ENCODE measurements at regions not wholly inside any gene's neighbourhood (a gene's known extent, or its start where the extent isn't known, plus 50 kb on each side); places are given as distances from the start of the nearest gene placed in this dataset.

DNA sequence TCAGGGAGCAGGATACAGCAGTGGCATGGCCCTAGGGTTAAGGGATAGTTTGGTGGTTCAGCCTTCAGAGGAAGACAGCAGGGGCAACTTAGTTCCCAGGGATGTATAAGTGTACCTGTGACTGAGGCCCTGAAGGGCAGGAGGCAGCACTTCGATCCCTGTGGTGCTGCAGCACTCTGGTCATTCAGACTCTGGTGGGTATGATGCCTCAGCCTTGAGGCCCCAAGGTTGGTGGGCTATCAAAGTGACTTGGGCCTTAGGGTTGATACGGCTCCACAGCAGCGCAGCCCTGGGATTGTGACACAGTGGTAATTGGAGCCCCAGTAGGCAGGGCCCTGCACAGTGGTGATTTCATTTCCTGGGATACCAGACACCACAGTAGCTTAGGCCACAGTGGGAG lies 1703.1 kb downstream of the PCDH7 start:
- no peaks in the 10 kb centered on the region for H3K27me3 Mint-ChIP-seq
- DNase-seq: no peak
- no peak overlapping the region for H3K4me3 Mint-ChIP-seq
- no peaks in the 10 kb centered on the region for H3K4me1 Mint-ChIP-seq
- no peak for ATAC-seq
- H3K9me3 ChIP-seq (ENCODE audit: control insufficient read depth, low read length, poor library complexity, severe bottlenecking): no peaks in the 10 kb centered on the region
- H3K36me3 Mint-ChIP-seq (ENCODE audit: low read depth): no peaks in the 10 kb centered on the region
- H3K27ac Mint-ChIP-seq: no peak overlapping the region

GRCh38 chr4:32425243-32425642 lies 1705.1 kb downstream of the PCDH7 start:
- Mint-ChIP-seq H3K27ac (no peak overlapping the region), H3K27me3 (no peaks in the 10 kb centered on the region), H3K4me3 (no peak overlapping the region), H3K36me3 (ENCODE audit: low read depth) (no peaks in the 10 kb centered on the region), H3K4me1 (no peaks in the 10 kb centered on the region)
- no peaks in the 10 kb centered on the region for H3K9me3 ChIP-seq (ENCODE audit: control insufficient read depth, low read length, poor library complexity, severe bottlenecking)
- DNase-seq (no peak), ATAC-seq (no peak)

DNA sequence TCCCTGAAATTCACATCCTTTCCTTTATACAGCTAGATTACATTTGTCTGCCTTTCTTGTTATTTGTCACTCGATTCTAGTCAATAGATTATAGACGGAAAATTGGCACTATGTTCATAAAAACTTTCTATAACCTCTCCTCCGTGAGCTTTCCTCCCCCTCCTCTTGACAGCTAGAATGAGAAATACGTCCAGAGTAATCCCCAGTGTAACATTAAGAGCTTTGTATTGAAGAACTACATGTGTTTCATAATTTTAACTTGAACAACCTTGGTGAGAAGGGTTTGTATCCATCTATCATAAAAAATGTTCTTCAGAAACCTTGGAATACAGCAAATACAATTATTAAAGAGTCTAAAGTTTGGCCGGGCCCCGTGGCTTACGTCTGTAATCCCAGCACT lies 1707.4 kb downstream of the PCDH7 start:
- Mint-ChIP-seq H3K27ac (no peak overlapping the region), H3K4me3 (no peak overlapping the region), H3K27me3 (no peaks in the 10 kb centered on the region), H3K36me3 (ENCODE audit: low read depth) (no peaks in the 10 kb centered on the region), H3K4me1 (no peaks in the 10 kb centered on the region)
- H3K9me3 ChIP-seq (ENCODE audit: control insufficient read depth, low read length, poor library complexity, severe bottlenecking): no peaks in the 10 kb centered on the region
- DNase-seq: no peak
- no peak for ATAC-seq

DNA sequence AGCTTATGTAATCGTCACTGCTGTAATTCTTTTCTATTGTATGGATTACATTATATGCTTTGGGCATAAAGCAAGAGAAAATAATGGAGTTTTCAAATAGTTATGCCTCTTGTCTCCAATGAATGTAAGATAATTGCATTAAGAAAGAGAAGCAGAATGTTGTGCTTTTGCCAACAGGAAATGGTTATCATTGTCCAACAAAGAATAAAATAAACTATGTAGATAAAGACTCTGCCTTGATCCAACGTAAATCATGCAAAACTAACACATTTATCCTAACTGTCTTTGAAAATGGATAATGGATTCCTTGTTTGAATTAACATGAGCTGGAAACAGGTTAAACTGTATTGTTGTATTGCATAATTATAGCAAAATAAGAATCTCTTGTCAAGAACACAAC lies 1709.0 kb downstream of the PCDH7 start:
- Mint-ChIP-seq H3K36me3 (ENCODE audit: low read depth) (no peaks in the 10 kb centered on the region), H3K27ac (no peak overlapping the region), H3K27me3 (no peaks in the 10 kb centered on the region), H3K4me1 (no peaks in the 10 kb centered on the region), H3K4me3 (no peak overlapping the region)
- no peaks in the 10 kb centered on the region for H3K9me3 ChIP-seq (ENCODE audit: control insufficient read depth, low read length, poor library complexity, severe bottlenecking)
- DNase-seq: no peak
- ATAC-seq: no peak

DNA sequence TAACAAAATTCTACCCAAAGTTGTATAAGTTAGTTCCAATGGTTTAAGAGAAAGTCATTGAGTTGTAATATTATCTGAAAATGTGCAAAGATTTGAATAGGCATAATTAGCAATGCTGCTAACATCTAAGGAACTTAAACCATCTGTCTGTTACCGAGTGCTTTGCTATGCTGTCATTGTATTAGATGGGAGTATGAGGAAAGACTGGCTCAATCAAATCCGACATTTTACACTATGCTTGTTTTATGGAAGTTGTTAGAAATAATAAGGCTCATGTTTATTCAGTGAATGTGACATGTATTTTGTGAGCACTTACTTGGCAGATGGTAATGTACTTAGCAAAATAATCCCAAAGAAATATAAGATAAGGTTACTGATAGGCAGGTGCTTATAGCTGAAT lies 1715.1 kb downstream of the PCDH7 start:
- Mint-ChIP-seq H3K27ac (no peak overlapping the region), H3K4me3 (no peak overlapping the region), H3K36me3 (ENCODE audit: low read depth) (no peaks in the 10 kb centered on the region), H3K4me1 (no peaks in the 10 kb centered on the region), H3K27me3 (no peaks in the 10 kb centered on the region)
- no peaks in the 10 kb centered on the region for H3K9me3 ChIP-seq (ENCODE audit: control insufficient read depth, low read length, poor library complexity, severe bottlenecking)
- ATAC-seq (no peak), DNase-seq (no peak)

DNA sequence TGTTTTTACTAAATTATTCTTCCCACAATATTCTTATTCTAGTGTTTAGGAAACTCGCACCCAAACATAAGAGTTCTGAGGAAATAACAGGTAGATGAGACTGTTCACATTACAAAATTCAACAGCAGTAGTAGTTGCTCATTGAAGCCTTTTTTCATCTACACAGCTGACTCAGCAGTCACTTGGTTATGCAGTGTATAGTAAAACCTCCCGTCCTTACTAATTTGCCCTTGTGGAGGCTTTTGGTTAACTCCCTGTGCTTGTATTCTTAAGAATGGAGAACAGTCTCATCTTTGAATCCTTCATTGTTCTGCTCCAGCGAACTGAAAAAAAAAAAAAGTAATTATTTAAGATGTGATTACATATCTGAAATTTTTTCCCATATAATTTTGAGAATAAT lies 1716.6 kb downstream of the PCDH7 start:
- peaks cover 2% of the 10 kb centered on the region for H3K9me3 ChIP-seq (ENCODE audit: control insufficient read depth, low read length, poor library complexity, severe bottlenecking)
- no peaks in the 10 kb centered on the region for H3K36me3 Mint-ChIP-seq (ENCODE audit: low read depth)
- no peak for DNase-seq
- no peaks in the 10 kb centered on the region for H3K27me3 Mint-ChIP-seq
- no peak for ATAC-seq
- no peak overlapping the region for H3K4me3 Mint-ChIP-seq
- H3K27ac Mint-ChIP-seq: no peak overlapping the region
- H3K4me1 Mint-ChIP-seq: no peaks in the 10 kb centered on the region

GRCh38 chr4:32440391-32440790 lies 1720.2 kb downstream of the PCDH7 start:
- DNase-seq: no peak
- no peaks in the 10 kb centered on the region for H3K36me3 Mint-ChIP-seq (ENCODE audit: low read depth)
- no peaks in the 10 kb centered on the region for H3K4me1 Mint-ChIP-seq
- H3K4me3 Mint-ChIP-seq: no peak overlapping the region
- peaks cover 2% of the 10 kb centered on the region for H3K9me3 ChIP-seq (ENCODE audit: control insufficient read depth, low read length, poor library complexity, severe bottlenecking)
- no peaks in the 10 kb centered on the region for H3K27me3 Mint-ChIP-seq
- ATAC-seq: no peak
- H3K27ac Mint-ChIP-seq: no peak overlapping the region

GRCh38 chr4:32454482-32454881 lies 1734.3 kb downstream of the PCDH7 start:
- H3K9me3 ChIP-seq (ENCODE audit: control insufficient read depth, low read length, poor library complexity, severe bottlenecking): no peaks in the 10 kb centered on the region
- Mint-ChIP-seq H3K27me3 (no peaks in the 10 kb centered on the region), H3K4me3 (no peak overlapping the region), H3K4me1 (no peaks in the 10 kb centered on the region), H3K27ac (no peak overlapping the region), H3K36me3 (ENCODE audit: low read depth) (no peaks in the 10 kb centered on the region)
- no peak for ATAC-seq
- no peak for DNase-seq

DNA sequence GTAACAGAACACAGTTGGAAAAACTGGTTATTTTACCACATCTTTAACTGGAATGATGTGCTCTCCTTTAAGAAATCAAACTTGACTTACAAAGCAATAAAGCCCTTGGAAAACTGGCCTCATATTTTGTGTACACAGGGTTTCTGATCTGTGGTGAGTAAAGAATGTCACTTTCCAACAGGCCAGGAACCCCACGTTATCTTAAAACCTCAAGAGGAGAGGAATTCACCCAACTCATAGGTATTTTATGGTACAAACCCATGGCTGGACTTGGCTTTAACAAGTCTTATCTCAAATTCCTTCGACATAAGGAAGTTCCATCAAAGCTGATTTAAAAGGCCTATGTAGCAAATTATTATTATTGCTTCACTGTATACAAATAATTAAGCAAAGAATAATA lies 1735.1 kb downstream of the PCDH7 start:
- Mint-ChIP-seq H3K27ac (no peak overlapping the region), H3K4me1 (no peaks in the 10 kb centered on the region), H3K36me3 (ENCODE audit: low read depth) (no peaks in the 10 kb centered on the region), H3K27me3 (no peaks in the 10 kb centered on the region), H3K4me3 (no peak overlapping the region)
- DNase-seq: no peak
- no peaks in the 10 kb centered on the region for H3K9me3 ChIP-seq (ENCODE audit: control insufficient read depth, low read length, poor library complexity, severe bottlenecking)
- ATAC-seq: no peak

DNA sequence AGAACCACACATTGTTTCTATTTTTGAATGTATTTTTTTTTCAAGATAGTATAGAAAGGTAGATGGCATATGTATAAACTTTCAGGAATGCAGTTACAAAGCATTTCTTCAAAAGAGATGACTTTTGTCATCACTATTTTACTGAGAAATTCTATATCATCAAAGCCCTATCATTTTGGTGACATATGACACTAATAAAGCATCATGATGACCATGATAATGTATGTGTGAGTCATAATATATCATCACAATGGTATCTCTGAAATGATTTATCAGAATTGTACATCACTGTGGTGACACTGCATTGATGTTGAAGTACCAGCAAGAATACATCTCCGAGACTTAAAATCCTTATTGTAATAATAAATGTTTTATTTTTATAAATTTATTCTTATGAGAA lies 1740.8 kb downstream of the PCDH7 start:
- no peaks in the 10 kb centered on the region for H3K27me3 Mint-ChIP-seq
- no peaks in the 10 kb centered on the region for H3K9me3 ChIP-seq (ENCODE audit: control insufficient read depth, low read length, poor library complexity, severe bottlenecking)
- H3K27ac Mint-ChIP-seq: no peak overlapping the region
- no peak overlapping the region for H3K4me3 Mint-ChIP-seq
- no peaks in the 10 kb centered on the region for H3K4me1 Mint-ChIP-seq
- DNase-seq (no peak), ATAC-seq (no peak)
- H3K36me3 Mint-ChIP-seq (ENCODE audit: low read depth): no peaks in the 10 kb centered on the region

- no peaks in the 10 kb centered on the region for H3K36me3 Mint-ChIP-seq (ENCODE audit: low read depth)
- DNase-seq (no peak), ATAC-seq (no peak)
- no peaks in the 10 kb centered on the region for H3K9me3 ChIP-seq (ENCODE audit: control insufficient read depth, low read length, poor library complexity, severe bottlenecking)
- no peaks in the 10 kb centered on the region for H3K4me1 Mint-ChIP-seq
- no peaks in the 10 kb centered on the region for H3K27me3 Mint-ChIP-seq
- H3K4me3 Mint-ChIP-seq: no peak overlapping the region
- no peak overlapping the region for H3K27ac Mint-ChIP-seq
These were observed 1742.8 kb downstream of the PCDH7 start for GRCh38 chr4:32462944-32463343.

DNA sequence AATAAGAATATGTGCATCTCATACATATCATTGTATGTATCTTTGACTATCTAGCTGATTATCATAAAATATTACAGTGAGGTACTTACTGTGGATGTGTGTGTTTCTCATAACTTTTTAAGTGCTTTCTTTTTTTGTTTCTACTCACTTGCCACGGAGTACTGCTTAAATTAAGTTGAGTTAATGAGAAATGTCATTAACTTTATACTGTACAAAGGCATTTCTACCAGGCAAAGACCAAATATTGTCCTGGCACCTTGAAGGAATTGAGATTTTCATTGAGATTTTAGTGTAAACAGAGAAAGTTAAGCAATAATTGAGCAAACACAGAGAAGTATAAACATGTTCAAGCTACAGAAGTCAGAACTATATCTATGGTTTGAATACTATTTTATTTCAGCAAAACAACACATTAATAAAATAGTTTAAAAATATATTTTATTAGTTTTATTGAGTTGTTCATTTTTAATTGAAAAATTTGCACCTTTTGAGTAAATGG lies 1750.0 kb downstream of the PCDH7 start:
- H3K27ac Mint-ChIP-seq: no peak overlapping the region
- no peak overlapping the region for H3K4me3 Mint-ChIP-seq
- H3K27me3 Mint-ChIP-seq: no peaks in the 10 kb centered on the region
- DNase-seq: no peak
- no peak for ATAC-seq
- H3K36me3 Mint-ChIP-seq (ENCODE audit: low read depth): no peaks in the 10 kb centered on the region
- H3K4me1 Mint-ChIP-seq: no peaks in the 10 kb centered on the region
- no peaks in the 10 kb centered on the region for H3K9me3 ChIP-seq (ENCODE audit: control insufficient read depth, low read length, poor library complexity, severe bottlenecking)

DNA sequence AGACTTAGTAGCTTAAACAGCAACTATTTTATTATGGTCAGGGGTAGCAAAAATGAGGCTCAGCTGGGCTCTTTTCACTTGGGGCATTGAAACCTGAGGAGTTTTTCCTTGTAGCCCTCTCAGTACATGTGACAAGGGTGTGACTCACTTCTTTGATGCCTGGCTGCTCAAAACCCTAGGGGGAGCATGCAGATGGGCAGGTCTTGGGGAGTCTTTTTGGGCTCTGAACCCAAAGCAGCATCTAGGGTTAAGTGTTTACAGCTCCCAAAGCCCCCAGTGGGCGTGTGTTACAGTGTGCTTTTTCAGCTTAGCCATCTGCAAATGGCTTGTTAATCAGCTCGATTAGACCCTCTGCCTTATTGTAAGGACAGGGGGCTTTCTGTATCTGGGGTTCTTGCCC lies 1752.7 kb downstream of the PCDH7 start:
- H3K4me1 Mint-ChIP-seq: no peaks in the 10 kb centered on the region
- ATAC-seq (no peak), DNase-seq (no peak)
- H3K9me3 ChIP-seq (ENCODE audit: control insufficient read depth, low read length, poor library complexity, severe bottlenecking): no peaks in the 10 kb centered on the region
- H3K4me3 Mint-ChIP-seq: no peak overlapping the region
- no peaks in the 10 kb centered on the region for H3K36me3 Mint-ChIP-seq (ENCODE audit: low read depth)
- H3K27me3 Mint-ChIP-seq: no peaks in the 10 kb centered on the region
- H3K27ac Mint-ChIP-seq: no peak overlapping the region

DNA sequence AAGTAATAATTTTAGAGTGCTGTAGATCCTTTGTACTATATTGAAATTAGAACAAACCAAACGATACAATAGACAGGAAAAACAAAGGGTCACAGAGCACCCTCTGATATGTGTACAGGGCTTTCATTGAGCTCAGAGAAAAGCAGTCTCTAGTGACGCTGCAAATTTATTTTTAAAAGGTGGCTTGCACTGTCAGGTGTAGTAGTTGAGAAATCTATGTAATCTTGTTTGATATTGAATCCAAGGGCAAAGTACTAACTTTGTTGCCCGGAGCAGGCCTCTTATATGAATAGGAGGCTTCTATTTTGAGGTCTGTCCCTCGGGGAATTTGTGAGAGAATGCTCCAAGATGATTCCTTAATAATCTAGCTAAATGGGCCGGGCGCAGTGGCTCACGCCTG lies 1755.5 kb downstream of the PCDH7 start:
- no peaks in the 10 kb centered on the region for H3K9me3 ChIP-seq (ENCODE audit: control insufficient read depth, low read length, poor library complexity, severe bottlenecking)
- DNase-seq (no peak), ATAC-seq (no peak)
- Mint-ChIP-seq H3K4me1 (no peaks in the 10 kb centered on the region), H3K27me3 (no peaks in the 10 kb centered on the region), H3K27ac (no peak overlapping the region), H3K36me3 (ENCODE audit: low read depth) (no peaks in the 10 kb centered on the region), H3K4me3 (no peak overlapping the region)

DNA sequence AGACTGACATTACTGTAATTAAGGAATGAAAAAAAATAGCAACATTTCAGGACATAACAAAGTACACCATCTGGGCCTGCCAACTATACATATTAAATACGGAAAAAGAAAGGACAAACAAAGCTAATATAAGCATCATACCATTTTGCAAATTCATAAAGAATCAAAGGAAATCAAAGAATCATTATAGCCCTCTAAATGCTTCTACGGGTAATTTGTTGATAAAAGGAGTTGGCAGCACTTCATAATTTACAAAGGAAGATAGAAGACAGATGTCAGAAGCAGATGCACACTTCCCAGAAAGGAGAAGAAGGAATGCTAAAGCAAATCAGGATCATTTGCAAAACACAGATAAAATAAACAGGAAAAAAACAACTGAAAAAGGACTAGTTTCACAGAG lies 1757.3 kb downstream of the PCDH7 start:
- ATAC-seq: no peak
- no peak for DNase-seq
- no peak overlapping the region for H3K27ac Mint-ChIP-seq
- no peaks in the 10 kb centered on the region for H3K4me1 Mint-ChIP-seq
- no peaks in the 10 kb centered on the region for H3K27me3 Mint-ChIP-seq
- H3K36me3 Mint-ChIP-seq (ENCODE audit: low read depth): no peaks in the 10 kb centered on the region
- H3K9me3 ChIP-seq (ENCODE audit: control insufficient read depth, low read length, poor library complexity, severe bottlenecking): no peaks in the 10 kb centered on the region
- H3K4me3 Mint-ChIP-seq: no peak overlapping the region

All from T-helper 17 cell (primary cell).